HFFc6 (cell line): ENCODE measurements at regions not wholly inside any gene's neighbourhood (a gene's known extent, or its start where the extent isn't known, plus 50 kb on each side); places are given as distances from the start of the nearest gene placed in this dataset.

ENCODE experiments used
- DNase-seq: peaks from one replicate; pipeline ENCODE4 v3.0.0-alpha.2; 2018
- H3K27ac Mint-ChIP-seq: 2 replicates; pipeline ENCODE4 v1.8.0; 2020; ENCODE audit warnings: mild to moderate bottlenecking, mixed read lengths
- H3K27me3 Mint-ChIP-seq: 2 replicates; pipeline ENCODE4 v1.8.0; 2021; ENCODE audit warnings: mild to moderate bottlenecking, moderate library complexity, mixed read lengths; ENCODE audit not compliant: insufficient read depth
- H3K36me3 Mint-ChIP-seq: 2 replicates; pipeline ENCODE4 v1.8.0; 2021; ENCODE audit warnings: low read depth, mixed read lengths
- H3K4me1 Mint-ChIP-seq: 2 replicates; pipeline ENCODE4 v1.8.0; 2020; ENCODE audit warnings: low read depth, mixed read lengths
- H3K4me3 Mint-ChIP-seq: 2 replicates; pipeline ENCODE4 v1.8.0; 2020; ENCODE audit warnings: mild to moderate bottlenecking, moderate library complexity, mixed read lengths
- H3K9me3 Mint-ChIP-seq: 2 replicates; pipeline ENCODE4 v1.8.0; 2020; ENCODE audit warnings: mild to moderate bottlenecking, mixed read lengths
- CTCF ChIP-seq: fragments of 200-600 bp; sonication (generic); IDR thresholded peaks from 2 replicates; pipeline ENCODE4 v1.5.0; 2021; ENCODE audit warnings: antibody characterized with exemption, mild to moderate bottlenecking

- peaks cover 39% of the 10 kb centered on the region for H3K9me3 Mint-ChIP-seq
- no peak for DNase-seq
- no peaks in the 10 kb centered on the region for H3K4me1 Mint-ChIP-seq
- 0 out of 2 replicates have a peak, but pooled peaks cover 1% of the 10 kb centered on the region for H3K27me3 Mint-ChIP-seq
- H3K4me3 Mint-ChIP-seq = no peak overlapping the region
- TF ChIP-seq CTCF = no peak
- no peak overlapping the region for H3K27ac Mint-ChIP-seq
- no peaks in the 10 kb centered on the region; the same call in 1 of the 2 replicates for H3K36me3 Mint-ChIP-seq
Observed at GRCh38 chr9:120186276-120186675, 393.7 kb downstream of the CDK5RAP2 start.

GRCh38 chr9:120184266-120184665 lies 395.7 kb downstream of the CDK5RAP2 start:
- H3K27me3 Mint-ChIP-seq = 0 out of 2 replicates have a peak, but pooled peaks cover 1% of the 10 kb centered on the region
- H3K36me3 Mint-ChIP-seq = no peaks in the 10 kb centered on the region; the same call in 1 of the 2 replicates
- H3K9me3 Mint-ChIP-seq = peaks cover 42% of the 10 kb centered on the region
- H3K4me3 Mint-ChIP-seq = no peak overlapping the region
- no peak overlapping the region for H3K27ac Mint-ChIP-seq
- DNase-seq = no peak
- TF ChIP-seq CTCF = no peak
- H3K4me1 Mint-ChIP-seq = no peaks in the 10 kb centered on the region

- no peak for DNase-seq
- Mint-ChIP-seq H3K9me3 (peaks cover 45% of the 10 kb centered on the region), H3K4me3 (no peak overlapping the region), H3K27me3 (0 out of 2 replicates have a peak, but pooled peaks cover 1% of the 10 kb centered on the region), H3K36me3 (no peaks in the 10 kb centered on the region; the same call in 1 of the 2 replicates), H3K4me1 (no peaks in the 10 kb centered on the region), H3K27ac (no peak overlapping the region)
- no peak for TF ChIP-seq CTCF
Observed at GRCh38 chr9:120183615-120184014, 396.4 kb downstream of the CDK5RAP2 start.

- peaks cover 2% of the 10 kb centered on the region; the same call in 1 of the 2 replicates for H3K27me3 Mint-ChIP-seq
- peaks cover 45% of the 10 kb centered on the region for H3K9me3 Mint-ChIP-seq
- no peaks in the 10 kb centered on the region for H3K36me3 Mint-ChIP-seq
- TF ChIP-seq CTCF = no peak
- no peak overlapping the region for H3K4me3 Mint-ChIP-seq
- H3K27ac Mint-ChIP-seq = no peak overlapping the region
- no peaks in the 10 kb centered on the region for H3K4me1 Mint-ChIP-seq
- DNase-seq = no peak
Observed at GRCh38 chr9:120182011-120182410, 398.0 kb downstream of the CDK5RAP2 start.

- no peak for DNase-seq
- Mint-ChIP-seq H3K9me3 (peaks cover 24% of the 10 kb centered on the region), H3K4me1 (no peaks in the 10 kb centered on the region), H3K4me3 (no peak overlapping the region), H3K36me3 (no peaks in the 10 kb centered on the region), H3K27me3 (peaks cover 4% of the 10 kb centered on the region; the same call in 1 of the 2 replicates), H3K27ac (no peak overlapping the region)
- TF ChIP-seq CTCF = no peak
Observed at GRCh38 chr9:120177121-120177520, 402.8 kb downstream of the CDK5RAP2 start.

- peaks cover 27% of the 10 kb centered on the region for H3K9me3 Mint-ChIP-seq
- H3K4me3 Mint-ChIP-seq = no peak overlapping the region
- no peak for TF ChIP-seq CTCF
- H3K4me1 Mint-ChIP-seq = no peaks in the 10 kb centered on the region
- peaks cover 4% of the 10 kb centered on the region; the same call in 1 of the 2 replicates for H3K27me3 Mint-ChIP-seq
- no peaks in the 10 kb centered on the region for H3K36me3 Mint-ChIP-seq
- H3K27ac Mint-ChIP-seq = no peak overlapping the region
- no peak for DNase-seq
Observed at GRCh38 chr9:120175031-120175430, 404.9 kb downstream of the CDK5RAP2 start.
